ENCODE measurements at regions not wholly inside any gene's neighbourhood (a gene's known extent, or its start where the extent isn't known, plus 50 kb on each side); places are given as distances from the start of the nearest gene placed in this dataset.

- no peak for TF ChIP-seq POLR2AphosphoS5 (IDR thresholded peaks at IDR 0.05; ENCODE audit: low read depth, low read length)
- TF ChIP-seq, protein P1, sequence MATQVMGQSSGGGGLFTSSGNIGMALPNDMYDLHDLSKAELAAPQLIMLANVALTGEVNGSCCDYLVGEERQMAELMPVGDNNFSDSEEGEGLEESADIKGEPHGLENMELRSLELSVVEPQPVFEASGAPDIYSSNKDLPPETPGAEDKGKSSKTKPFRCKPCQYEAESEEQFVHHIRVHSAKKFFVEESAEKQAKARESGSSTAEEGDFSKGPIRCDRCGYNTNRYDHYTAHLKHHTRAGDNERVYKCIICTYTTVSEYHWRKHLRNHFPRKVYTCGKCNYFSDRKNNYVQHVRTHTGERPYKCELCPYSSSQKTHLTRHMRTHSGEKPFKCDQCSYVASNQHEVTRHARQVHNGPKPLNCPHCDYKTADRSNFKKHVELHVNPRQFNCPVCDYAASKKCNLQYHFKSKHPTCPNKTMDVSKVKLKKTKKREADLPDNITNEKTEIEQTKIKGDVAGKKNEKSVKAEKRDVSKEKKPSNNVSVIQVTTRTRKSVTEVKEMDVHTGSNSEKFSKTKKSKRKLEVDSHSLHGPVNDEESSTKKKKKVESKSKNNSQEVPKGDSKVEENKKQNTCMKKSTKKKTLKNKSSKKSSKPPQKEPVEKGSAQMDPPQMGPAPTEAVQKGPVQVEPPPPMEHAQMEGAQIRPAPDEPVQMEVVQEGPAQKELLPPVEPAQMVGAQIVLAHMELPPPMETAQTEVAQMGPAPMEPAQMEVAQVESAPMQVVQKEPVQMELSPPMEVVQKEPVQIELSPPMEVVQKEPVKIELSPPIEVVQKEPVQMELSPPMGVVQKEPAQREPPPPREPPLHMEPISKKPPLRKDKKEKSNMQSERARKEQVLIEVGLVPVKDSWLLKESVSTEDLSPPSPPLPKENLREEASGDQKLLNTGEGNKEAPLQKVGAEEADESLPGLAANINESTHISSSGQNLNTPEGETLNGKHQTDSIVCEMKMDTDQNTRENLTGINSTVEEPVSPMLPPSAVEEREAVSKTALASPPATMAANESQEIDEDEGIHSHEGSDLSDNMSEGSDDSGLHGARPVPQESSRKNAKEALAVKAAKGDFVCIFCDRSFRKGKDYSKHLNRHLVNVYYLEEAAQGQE (IDR thresholded peaks at IDR 0.05; ENCODE audit: insufficient read depth in 1 of 2, low read depth in 2 of 2, low read length in 2 of 2), result no peak
Observed at GRCh38 chr2:22691666-22692065, 693.3 kb upstream of the KLHL29 start.

Measured in PFSK-1 (cell line).